H9 (cell line): ENCODE measurements at regions not wholly inside any gene's neighbourhood (a gene's known extent, or its start where the extent isn't known, plus 50 kb on each side); places are given as distances from the start of the nearest gene placed in this dataset.

Source experiments
- DNase-seq: peaks from one replicate; pipeline ENCODE4 v3.0.0-alpha.2; 2017
- H2AFZ ChIP-seq: one replicate; pipeline ENCODE4 v1.6.1; 2013; ENCODE audit warnings: mild to moderate bottlenecking, low read length, control low read depth, moderate library complexity
- H2AK5ac ChIP-seq: 2 replicates; pipeline ENCODE4 v1.6.1; 2013; ENCODE audit warnings: low read length, control low read depth, mixed read lengths; ENCODE audit not compliant: insufficient read length
- H2BK120ac ChIP-seq: one replicate; pipeline ENCODE4 v1.6.1; 2013; ENCODE audit warnings: low read depth, mild to moderate bottlenecking, low read length, control low read depth, inconsistent platforms; ENCODE audit not compliant: poor library complexity, severe bottlenecking
- H2BK12ac ChIP-seq: 2 replicates; pipeline ENCODE4 v1.6.1; 2013; ENCODE audit warnings: low read length, control low read depth, mixed read lengths, low read depth; ENCODE audit not compliant: insufficient read length
- H2BK15ac ChIP-seq: 2 replicates; pipeline ENCODE4 v1.6.1; 2013; ENCODE audit warnings: low read depth, low read length, control low read depth
- H2BK20ac ChIP-seq: one replicate; pipeline ENCODE4 v1.6.1; 2013; ENCODE audit warnings: low read depth, mild to moderate bottlenecking, low read length, control low read depth, inconsistent platforms; ENCODE audit not compliant: poor library complexity, severe bottlenecking
- H2BK5ac ChIP-seq: 2 replicates; pipeline ENCODE4 v1.6.1; 2013; ENCODE audit warnings: low read length, control low read depth, mixed read lengths; ENCODE audit not compliant: insufficient read length
- H3K14ac ChIP-seq: 2 replicates; pipeline ENCODE4 v1.6.1; 2013; ENCODE audit warnings: low read length, control low read depth; ENCODE audit not compliant: insufficient read depth
- H3K18ac ChIP-seq: 2 replicates; pipeline ENCODE4 v1.6.1; 2013; ENCODE audit warnings: low read depth, mild to moderate bottlenecking, mixed read lengths, low read length, control low read depth; ENCODE audit not compliant: insufficient read length
- H3K23ac ChIP-seq: 2 replicates; pipeline ENCODE4 v1.6.1; 2013; ENCODE audit warnings: low read length, control low read depth, mixed read lengths, low read depth; ENCODE audit not compliant: insufficient read length
- H3K23me2 ChIP-seq: 2 replicates; pipeline ENCODE4 v1.6.1; 2013; ENCODE audit warnings: low read depth, mild to moderate bottlenecking, mixed read lengths, low read length, control low read depth; ENCODE audit not compliant: insufficient read length, poor library complexity, severe bottlenecking
- H3K27ac ChIP-seq: 2 replicates; pipeline ENCODE4 v1.5.1; 2013; ENCODE audit warnings: low read length, control low read depth, mixed read lengths, low read depth; ENCODE audit not compliant: insufficient read length
- H3K27me3 ChIP-seq: 2 replicates; pipeline ENCODE4 v1.6.1; 2013; ENCODE audit warnings: low read length, control low read depth, inconsistent platforms; ENCODE audit not compliant: insufficient read depth
- H3K4ac ChIP-seq: 2 replicates; pipeline ENCODE4 v1.6.1; 2013; ENCODE audit warnings: low read depth, mild to moderate bottlenecking, control low read depth, inconsistent platforms, low read length, moderate library complexity
- H3K4me1 ChIP-seq: 2 replicates; pipeline ENCODE4 v1.6.1; 2013; ENCODE audit warnings: low read length, control low read depth, inconsistent platforms; ENCODE audit not compliant: insufficient read depth
- H3K4me2 ChIP-seq: 2 replicates; pipeline ENCODE4 v1.6.1; 2013; ENCODE audit warnings: low read length, control low read depth, mixed read lengths; ENCODE audit not compliant: insufficient read length, insufficient read depth
- H3K56ac ChIP-seq: 2 replicates; pipeline ENCODE4 v1.6.1; 2013; ENCODE audit warnings: low read depth, mild to moderate bottlenecking, mixed read lengths, low read length, control low read depth; ENCODE audit not compliant: insufficient read length
- H3K79me1 ChIP-seq: 2 replicates; pipeline ENCODE4 v1.6.1; 2013; ENCODE audit warnings: low read depth, mild to moderate bottlenecking, moderate library complexity, low read length, control low read depth, inconsistent platforms; ENCODE audit not compliant: insufficient read depth, poor library complexity, severe bottlenecking
- H3K79me2 ChIP-seq: 2 replicates; pipeline ENCODE4 v1.6.1; 2013; ENCODE audit warnings: low read length, control low read depth, inconsistent platforms; ENCODE audit not compliant: insufficient read depth
- H3K9ac ChIP-seq: 2 replicates; pipeline ENCODE4 v1.6.1; 2013; ENCODE audit warnings: low read length, control low read depth, mixed read lengths; ENCODE audit not compliant: insufficient read length; ENCODE audit errors: extremely low read depth
- H3K9me3 ChIP-seq: one replicate; pipeline ENCODE4 v1.6.1; 2013; ENCODE audit warnings: low read depth, low read length, inconsistent platforms; ENCODE audit not compliant: control insufficient read depth
- H3T11ph ChIP-seq: one replicate; pipeline ENCODE4 v1.6.1; 2013; ENCODE audit warnings: mild to moderate bottlenecking, low read length, control low read depth, inconsistent platforms
- H4K20me1 ChIP-seq: one replicate; pipeline ENCODE4 v1.6.1; 2013; ENCODE audit not compliant: control insufficient read depth, insufficient read length, insufficient read depth
- H4K5ac ChIP-seq: 2 replicates; pipeline ENCODE4 v1.6.1; 2013; ENCODE audit warnings: low read depth, mild to moderate bottlenecking, mixed read lengths, low read length, control low read depth; ENCODE audit not compliant: insufficient read length
- H4K8ac ChIP-seq: replicated peaks from 2 replicates; pipeline ENCODE4 v1.6.1; 2013; ENCODE audit warnings: low read length, control low read depth, mixed read lengths, low read depth; ENCODE audit not compliant: insufficient read length
- H4K91ac ChIP-seq: 2 replicates; pipeline ENCODE4 v1.6.1; 2013; ENCODE audit warnings: low read depth, mild to moderate bottlenecking, moderate library complexity, mixed read lengths, low read length, control low read depth; ENCODE audit not compliant: insufficient read length
- H3K27ac Mint-ChIP-seq, 3 experiments: 2 replicates in 2 of 3; 3 replicates in 1 of 3; pipeline ENCODE4 v1.8.0; 2020 to 2021; ENCODE audit warnings: mixed read lengths in 3 of 3, mild to moderate bottlenecking in 1 of 3, moderate library complexity in 1 of 3
- H3K27me3 Mint-ChIP-seq: 2 replicates; pipeline ENCODE4 v1.8.0; 2021; ENCODE audit warnings: low read depth, mild to moderate bottlenecking, moderate library complexity, mixed read lengths
- H3K36me3 Mint-ChIP-seq, 3 experiments: 2 replicates in 2 of 3; 3 replicates in 1 of 3; pipeline ENCODE4 v1.8.0; 2020 to 2021; ENCODE audit warnings: low read depth in 3 of 3, mixed read lengths in 3 of 3; ENCODE audit not compliant: insufficient read depth in 1 of 3
- H3K4me1 Mint-ChIP-seq, 2 experiments: 2 replicates each; pipeline ENCODE4 v1.8.0; 2020; ENCODE audit warnings: mixed read lengths in 2 of 2
- H3K4me3 Mint-ChIP-seq, 2 experiments: 2 replicates in 1 of 2; 3 replicates in 1 of 2; pipeline ENCODE4 v1.8.0; 2020 to 2021; ENCODE audit warnings: mild to moderate bottlenecking in 2 of 2, mixed read lengths in 2 of 2, moderate library complexity in 1 of 2
- H3K9me3 Mint-ChIP-seq, 2 experiments: 2 replicates in 1 of 2; 3 replicates in 1 of 2; pipeline ENCODE4 v1.8.0; 2020; ENCODE audit warnings: mild to moderate bottlenecking in 2 of 2, mixed read lengths in 2 of 2, moderate library complexity in 1 of 2
- WGBS: extraction: QIAGEN DNeasy Blood & Tissue Kit; methylation state at CpG from one replicate; pipeline ENCODE4 v1.1.7; 2013; ENCODE audit warnings: missing lambda C conversion rate, low lambda C conversion rate, mixed read lengths; ENCODE audit not compliant: insufficient read length; ENCODE audit errors: extremely low coverage; 5-methylcytosine and 5-hydroxymethylcytosine counted together
- TF ChIP-seq, protein P1 (sequence below): fragments of 200-600 bp; sonication (generic); conservative IDR thresholded peaks from 3 replicates; pipeline ENCODE4 v1.8.0; 2021; ENCODE audit warnings: antibody characterized with exemption, mild to moderate bottlenecking

DNA sequence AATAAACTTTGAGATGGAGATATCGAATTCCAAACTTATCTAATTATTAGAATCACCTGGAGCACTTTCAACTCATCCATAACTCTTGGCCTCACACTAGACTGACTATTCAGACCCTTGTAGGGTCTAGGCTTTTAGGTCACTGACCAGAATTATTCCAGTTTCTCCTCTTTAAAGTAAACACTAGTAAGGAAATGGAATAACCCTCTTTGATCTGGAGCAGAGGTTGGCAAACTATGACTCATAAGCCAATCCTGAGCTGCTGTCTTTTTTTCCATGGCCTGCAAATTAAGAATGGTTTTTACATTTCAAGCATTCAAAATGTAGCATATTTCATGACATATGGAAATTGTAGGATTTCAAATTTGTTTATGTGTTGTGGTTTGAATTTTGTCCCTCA lies 1601.9 kb downstream of the REEP3 start:
- H4K91ac ChIP-seq: no peak overlapping the region
- no peak overlapping the region for H3K4me2 ChIP-seq
- no peaks in the 10 kb centered on the region for H3K23me2 ChIP-seq
- H3K27ac Mint-ChIP-seq: no peak overlapping the region
- H3K4me1 ChIP-seq: no peaks in the 10 kb centered on the region
- H2BK20ac ChIP-seq: no peak overlapping the region
- no peak overlapping the region for H3K23ac ChIP-seq
- H3K9me3 ChIP-seq: no peaks in the 10 kb centered on the region
- no peak overlapping the region for H4K5ac ChIP-seq
- no peak overlapping the region for H2BK15ac ChIP-seq
- H3K9me3 Mint-ChIP-seq: no peaks in the 10 kb centered on the region; a peak in 1 of 5 replicates
- no peak for DNase-seq
- H3K79me2 ChIP-seq: no peaks in the 10 kb centered on the region
- H3T11ph ChIP-seq: no peak overlapping the region
- H4K8ac ChIP-seq: no peak overlapping the region
- no peak overlapping the region for H3K14ac ChIP-seq
- no peak overlapping the region for H2BK5ac ChIP-seq
- H3K36me3 Mint-ChIP-seq: no peaks in the 10 kb centered on the region
- WGBS: no CpG with 5 or more reads among the region's 1 CpG
- H3K4me3 Mint-ChIP-seq: no peak overlapping the region
- H3K18ac ChIP-seq: no peak overlapping the region
- no peak overlapping the region for H3K4ac ChIP-seq
- H3K27ac ChIP-seq: no peak overlapping the region
- no peaks in the 10 kb centered on the region for H3K79me1 ChIP-seq
- H2AK5ac ChIP-seq: no peak overlapping the region
- no peaks in the 10 kb centered on the region for H3K27me3 Mint-ChIP-seq
- TF ChIP-seq, protein P1, sequence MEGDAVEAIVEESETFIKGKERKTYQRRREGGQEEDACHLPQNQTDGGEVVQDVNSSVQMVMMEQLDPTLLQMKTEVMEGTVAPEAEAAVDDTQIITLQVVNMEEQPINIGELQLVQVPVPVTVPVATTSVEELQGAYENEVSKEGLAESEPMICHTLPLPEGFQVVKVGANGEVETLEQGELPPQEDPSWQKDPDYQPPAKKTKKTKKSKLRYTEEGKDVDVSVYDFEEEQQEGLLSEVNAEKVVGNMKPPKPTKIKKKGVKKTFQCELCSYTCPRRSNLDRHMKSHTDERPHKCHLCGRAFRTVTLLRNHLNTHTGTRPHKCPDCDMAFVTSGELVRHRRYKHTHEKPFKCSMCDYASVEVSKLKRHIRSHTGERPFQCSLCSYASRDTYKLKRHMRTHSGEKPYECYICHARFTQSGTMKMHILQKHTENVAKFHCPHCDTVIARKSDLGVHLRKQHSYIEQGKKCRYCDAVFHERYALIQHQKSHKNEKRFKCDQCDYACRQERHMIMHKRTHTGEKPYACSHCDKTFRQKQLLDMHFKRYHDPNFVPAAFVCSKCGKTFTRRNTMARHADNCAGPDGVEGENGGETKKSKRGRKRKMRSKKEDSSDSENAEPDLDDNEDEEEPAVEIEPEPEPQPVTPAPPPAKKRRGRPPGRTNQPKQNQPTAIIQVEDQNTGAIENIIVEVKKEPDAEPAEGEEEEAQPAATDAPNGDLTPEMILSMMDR: no peak
- H2BK12ac ChIP-seq: no peak overlapping the region
- H4K20me1 ChIP-seq: no peaks in the 10 kb centered on the region
- H2BK120ac ChIP-seq: no peak overlapping the region
- H3K56ac ChIP-seq: no peak overlapping the region
- no peaks in the 10 kb centered on the region for H3K27me3 ChIP-seq
- H2AFZ ChIP-seq: no peak overlapping the region
- no peaks in the 10 kb centered on the region for H3K4me1 Mint-ChIP-seq
- H3K9ac ChIP-seq: no peak overlapping the region
